Right lobe of liver (tissue), 6 donors: ENCODE measurements at regions not wholly inside any gene's neighbourhood (a gene's known extent, or its start where the extent isn't known, plus 50 kb on each side); places are given as distances from the start of the nearest gene placed in this dataset.

Experiments used
- ATAC-seq, 4 donors: fragments of 200-7000 bp; cut with Tn5 transposase; one replicate each; pipeline ENCODE4 v1.9.1; 2020; ENCODE audit warnings: mild to moderate bottlenecking in 4 of 4, moderate library complexity in 4 of 4
- DNase-seq, 3 donors: peaks; one replicate each; pipeline ENCODE4 v3.0.0-alpha.2; 2020
- H3K27ac ChIP-seq, 3 donors: fragments of 200-600 bp; one replicate each; pipeline ENCODE4 v1.8.0; 2022
- H3K27me3 ChIP-seq, 2 donors: fragments of 200-600 bp; one replicate each; pipeline ENCODE4 v1.8.0; 2022
- H3K36me3 ChIP-seq, 4 donors: fragments of 200-600 bp; sonication (generic) in 1 of 4; one replicate each; pipeline versions ENCODE4 v1.5.1 to v1.8.0; 2017 to 2022; ENCODE audit warnings: control low read depth in 1 of 4
- H3K4me1 ChIP-seq, 4 donors: fragments of 200-600 bp; sonication (generic) in 1 of 4; one replicate each; pipeline versions ENCODE4 v1.5.1 to v1.8.0; 2017 to 2022; ENCODE audit warnings: control low read depth in 1 of 4
- H3K4me3 ChIP-seq, 3 donors: fragments of 200-600 bp; one replicate each; pipeline ENCODE4 v1.8.0; 2022
- H3K9me3 ChIP-seq, 4 donors: fragments of 200-600 bp; sonication (generic) in 1 of 4; one replicate each; pipeline versions ENCODE4 v1.5.1 to v1.8.0; 2017 to 2022; ENCODE audit warnings: control low read depth in 1 of 4
- POLR2A ChIP-seq: fragments of 450-650 bp; IDR thresholded peaks from one replicate; pipeline ENCODE4 v1.6.1; 2017; ENCODE audit warnings: antibody characterized with exemption, mild to moderate bottlenecking
- WGBS: methylation state at CpG from one replicate; pipeline ENCODE4 v1.1.6; 2018; ENCODE audit warnings: low coverage, low lambda C conversion rate; ENCODE audit not compliant: insufficient coverage; ENCODE audit errors: missing lambda C conversion rate; 5-methylcytosine and 5-hydroxymethylcytosine counted together
- intact Hi-C, 2 donors: fragments of 100-400 bp; cut with DNase I; formaldehyde crosslinking; loops; one replicate each; pipeline versions ENCODE4 v1.11.2 to v1.14.1; 2022
- TF ChIP-seq, protein P1 (sequence below), 4 donors: fragments of 200-600 bp in 3 of 4; fragments of 450-650 bp in 1 of 4; IDR thresholded peaks; one replicate each; pipeline versions ENCODE4 v1.5.1 to v1.8.0; 2016 to 2022; ENCODE audit warnings: antibody characterized with exemption in 4 of 4, mild to moderate bottlenecking in 2 of 4
- donor health status: DM: no; HTN: yes; CAD: no.
- donor health status: DM: no; HTN: no; CAD: no.
- donor health status: DM: no; HTN: no; CAD: no.
- donor health status: DM: no; HTN: yes; CAD: no.
- donor health status: DM: no; HTN: yes; CAD: no.

DNA sequence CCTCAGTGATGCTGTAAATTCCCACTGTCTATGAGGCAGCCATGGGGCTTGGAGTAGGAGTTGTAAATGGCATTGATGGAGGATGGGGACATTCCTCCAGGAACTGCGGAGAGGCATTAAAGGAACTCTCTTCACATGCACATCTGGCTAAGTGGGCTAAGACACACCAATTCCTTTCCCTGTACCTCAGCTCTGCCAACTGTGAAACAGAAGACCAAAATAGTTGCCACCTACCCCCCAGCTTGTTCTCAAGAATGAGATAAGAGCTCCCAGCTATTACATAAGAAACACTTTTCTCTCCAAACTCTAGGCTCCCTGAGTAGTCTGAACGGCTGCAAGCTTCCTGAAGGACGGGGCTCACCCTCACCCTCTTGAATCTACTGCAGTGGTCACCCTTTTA, 144.6 kb upstream of the SLC30A5 start:
- TF ChIP-seq POLR2A: no peak
- TF ChIP-seq, protein P1, sequence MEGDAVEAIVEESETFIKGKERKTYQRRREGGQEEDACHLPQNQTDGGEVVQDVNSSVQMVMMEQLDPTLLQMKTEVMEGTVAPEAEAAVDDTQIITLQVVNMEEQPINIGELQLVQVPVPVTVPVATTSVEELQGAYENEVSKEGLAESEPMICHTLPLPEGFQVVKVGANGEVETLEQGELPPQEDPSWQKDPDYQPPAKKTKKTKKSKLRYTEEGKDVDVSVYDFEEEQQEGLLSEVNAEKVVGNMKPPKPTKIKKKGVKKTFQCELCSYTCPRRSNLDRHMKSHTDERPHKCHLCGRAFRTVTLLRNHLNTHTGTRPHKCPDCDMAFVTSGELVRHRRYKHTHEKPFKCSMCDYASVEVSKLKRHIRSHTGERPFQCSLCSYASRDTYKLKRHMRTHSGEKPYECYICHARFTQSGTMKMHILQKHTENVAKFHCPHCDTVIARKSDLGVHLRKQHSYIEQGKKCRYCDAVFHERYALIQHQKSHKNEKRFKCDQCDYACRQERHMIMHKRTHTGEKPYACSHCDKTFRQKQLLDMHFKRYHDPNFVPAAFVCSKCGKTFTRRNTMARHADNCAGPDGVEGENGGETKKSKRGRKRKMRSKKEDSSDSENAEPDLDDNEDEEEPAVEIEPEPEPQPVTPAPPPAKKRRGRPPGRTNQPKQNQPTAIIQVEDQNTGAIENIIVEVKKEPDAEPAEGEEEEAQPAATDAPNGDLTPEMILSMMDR (IDR thresholded peaks at IDR 0.05): no peak
- Histone ChIP-seq H3K4me3 (no peak overlapping the region), H3K9me3 (no peaks in the 10 kb centered on the region), H3K36me3 (no peaks in the 10 kb centered on the region), H3K27me3 (no peaks in the 10 kb centered on the region), H3K4me1 (peaks cover 0 to 11% (median 0%) of the 10 kb centered on the region in 4 donors), H3K27ac (no peak overlapping the region)
- 53% methylated on average over 2 of the region's 3 CpGs for WGBS
- intact Hi-C loops: no loop called here
- ATAC-seq: no peak
- DNase-seq: no peak

DNA sequence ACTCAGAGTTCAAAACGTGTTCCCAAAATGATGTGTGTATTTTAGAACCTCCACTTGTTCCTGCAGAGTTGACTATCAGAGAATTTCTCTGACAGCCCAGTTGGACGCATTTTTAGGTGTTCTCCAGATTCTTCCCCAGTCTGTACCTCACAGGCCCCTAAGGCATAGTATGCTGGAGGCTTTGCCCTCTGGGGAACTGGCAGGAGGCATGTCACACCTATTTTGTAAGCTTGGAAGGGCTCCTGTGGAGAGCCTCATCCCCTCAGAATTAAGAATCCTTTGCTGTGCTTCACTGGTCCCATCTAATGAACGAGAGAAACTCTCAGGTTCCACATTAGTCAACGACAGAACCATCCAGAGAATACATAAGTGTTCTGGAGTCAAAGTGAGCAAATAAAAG, 144.1 kb upstream of the SLC30A5 start:
- H3K4me1 ChIP-seq: peaks cover 0 to 11% (median 0%) of the 10 kb centered on the region in 4 donors
- no peak overlapping the region for H3K27ac ChIP-seq
- ATAC-seq (no peak), DNase-seq (no peak)
- no peaks in the 10 kb centered on the region for H3K36me3 ChIP-seq
- 53% methylated on average over 3 of the region's 4 CpGs for WGBS
- TF ChIP-seq, protein P1 (IDR thresholded peaks at IDR 0.05): no peak
- no peak for TF ChIP-seq POLR2A
- H3K4me3 ChIP-seq: no peak overlapping the region
- no peaks in the 10 kb centered on the region for H3K9me3 ChIP-seq
- intact Hi-C loops: no loop called here
- no peaks in the 10 kb centered on the region for H3K27me3 ChIP-seq

DNA sequence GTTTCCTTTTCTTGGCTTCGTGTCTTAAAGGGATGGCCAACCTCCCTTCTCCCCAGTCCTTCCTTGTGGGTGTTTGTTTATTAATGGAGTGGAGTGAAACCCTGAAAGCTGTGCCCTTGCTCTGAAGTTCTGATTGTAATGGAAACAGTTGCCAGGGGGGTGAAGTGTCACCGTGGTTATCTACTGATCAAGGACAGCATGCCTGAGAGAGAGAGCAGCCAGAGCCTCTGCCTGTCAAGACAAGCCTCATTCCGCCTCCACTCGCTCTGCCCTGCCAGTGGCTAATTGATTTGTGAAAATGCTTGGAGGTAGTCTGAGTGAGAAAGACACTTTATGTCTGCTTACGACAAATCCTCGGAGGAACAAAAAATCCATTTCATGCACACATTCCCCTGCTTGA, 143.7 kb upstream of the SLC30A5 start:
- Histone ChIP-seq H3K9me3 (no peaks in the 10 kb centered on the region), H3K27ac (no peak overlapping the region), H3K4me3 (no peak overlapping the region), H3K27me3 (no peaks in the 10 kb centered on the region), H3K36me3 (no peaks in the 10 kb centered on the region), H3K4me1 (peaks cover 0 to 11% (median 0%) of the 10 kb centered on the region in 4 donors)
- TF ChIP-seq POLR2A: no peak
- TF ChIP-seq, protein P1 (IDR thresholded peaks at IDR 0.05): no peak
- intact Hi-C loops: no loop called here
- DNase-seq: no peak
- WGBS: 54% methylated on average over 4 of the region's 6 CpGs
- peak in 1 of 4 donors; percentile 44 for ATAC-seq

DNA sequence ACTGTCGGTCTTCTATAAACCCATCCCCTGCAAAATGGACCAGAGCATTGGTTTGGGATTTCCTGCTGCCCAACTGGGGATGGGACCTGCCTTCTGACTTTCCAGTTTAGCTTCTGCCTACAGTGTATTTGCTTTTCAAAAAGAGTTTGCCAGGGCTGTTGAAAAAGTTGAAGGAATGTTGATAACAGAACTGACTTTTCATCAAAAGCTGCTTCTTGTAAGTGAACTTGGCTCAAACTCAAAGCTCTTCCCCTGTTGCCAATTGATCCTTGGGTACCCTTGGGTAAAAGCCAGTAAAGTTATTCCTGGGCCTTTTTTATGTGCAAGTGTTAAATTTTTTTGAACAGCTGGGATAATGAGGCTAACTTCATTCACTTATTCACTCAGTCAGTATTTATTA, 142.9 kb upstream of the SLC30A5 start:
- Histone ChIP-seq H3K4me3 (no peak overlapping the region), H3K9me3 (no peaks in the 10 kb centered on the region), H3K27ac (no peak overlapping the region), H3K36me3 (no peaks in the 10 kb centered on the region), H3K4me1 (peaks cover 0 to 11% (median 0%) of the 10 kb centered on the region in 4 donors), H3K27me3 (no peaks in the 10 kb centered on the region)
- no CpG with 5 or more reads among the region's 1 CpG for WGBS
- DNase-seq (no peak), ATAC-seq (no peak)
- TF ChIP-seq, protein P1 (IDR thresholded peaks at IDR 0.05): no peak
- no peak for TF ChIP-seq POLR2A
- intact Hi-C loops: no loop called here

DNA sequence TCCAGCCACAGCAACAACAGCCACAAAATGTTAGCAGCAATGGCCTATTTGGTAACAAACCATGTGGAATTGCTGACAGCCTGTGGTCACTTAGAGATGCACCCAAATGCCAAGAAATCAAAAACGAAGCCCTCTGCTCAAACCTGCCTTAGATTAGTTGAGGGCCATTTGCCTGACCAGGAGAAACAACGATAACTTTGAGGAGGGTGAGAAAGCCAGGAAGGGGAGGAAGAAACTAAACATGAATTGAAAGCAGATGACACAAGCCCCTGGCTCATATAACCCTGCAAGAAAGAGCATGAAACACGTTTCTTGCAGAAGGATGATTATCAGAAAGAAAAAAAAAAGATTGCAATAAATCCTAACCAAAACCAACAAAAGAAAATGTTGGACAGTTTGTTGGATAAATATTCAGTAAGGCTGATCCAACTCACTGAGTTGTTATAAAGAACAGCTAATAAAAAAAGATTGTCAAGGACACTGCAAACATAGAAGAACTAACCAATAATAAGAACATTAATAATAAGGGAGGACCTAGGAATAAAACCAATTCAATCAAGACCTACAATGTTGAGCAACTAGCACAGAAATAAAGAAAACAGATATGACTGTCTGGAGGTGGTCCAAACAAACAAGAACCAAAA, 140.5 kb upstream of the SLC30A5 start:
- TF ChIP-seq, protein P1 (IDR thresholded peaks at IDR 0.05): no peak
- TF ChIP-seq POLR2A: no peak
- DNase-seq (no peak), ATAC-seq (no peak)
- intact Hi-C loops: no loop called here
- Histone ChIP-seq H3K4me1 (peaks cover 0 to 21% (median 5%) of the 10 kb centered on the region in 4 donors), H3K36me3 (no peaks in the 10 kb centered on the region), H3K27ac (no peak overlapping the region), H3K27me3 (no peaks in the 10 kb centered on the region), H3K4me3 (no peak overlapping the region), H3K9me3 (no peaks in the 10 kb centered on the region)
- 63% methylated on average over 3 of the region's 3 CpGs for WGBS
